Subcutaneous abdominal adipose tissue (tissue), 5 donors: ENCODE measurements at regions not wholly inside any gene's neighbourhood (a gene's known extent, or its start where the extent isn't known, plus 50 kb on each side); places are given as distances from the start of the nearest gene placed in this dataset.

Source experiments
- H3K27ac ChIP-seq: one replicate; pipeline ENCODE4 v1.7.0; 2013; ENCODE audit warnings: low read depth, mild to moderate bottlenecking, inconsistent platforms, low read length, moderate library complexity
- H3K27me3 ChIP-seq, 5 donors: one replicate each; pipeline ENCODE4 v1.7.0; 2013; ENCODE audit warnings: low read length in 5 of 5, inconsistent platforms in 1 of 5; ENCODE audit not compliant: control insufficient read depth in 5 of 5, insufficient read depth in 4 of 5
- H3K36me3 ChIP-seq, 5 donors: one replicate each; pipeline ENCODE4 v1.7.0; 2013; ENCODE audit warnings: low read length in 5 of 5; ENCODE audit not compliant: control insufficient read depth in 5 of 5, insufficient read depth in 5 of 5
- H3K4me1 ChIP-seq, 5 donors: one replicate each; pipeline ENCODE4 v1.7.0; 2013; ENCODE audit warnings: low read length in 5 of 5, mild to moderate bottlenecking in 3 of 5, moderate library complexity in 1 of 5; ENCODE audit not compliant: control insufficient read depth in 5 of 5, insufficient read depth in 5 of 5
- H3K4me3 ChIP-seq, 5 donors: one replicate each; pipeline ENCODE4 v1.7.0; 2013; ENCODE audit warnings: low read length in 5 of 5, low read depth in 1 of 5
- H3K9ac ChIP-seq, 5 donors: one replicate each; pipeline ENCODE4 v1.7.0; 2013; ENCODE audit warnings: low read length in 5 of 5, mild to moderate bottlenecking in 4 of 5, moderate library complexity in 3 of 5
- H3K9me3 ChIP-seq, 5 donors: one replicate each; pipeline ENCODE4 v1.7.0; 2013; ENCODE audit warnings: low read length in 5 of 5; ENCODE audit not compliant: control insufficient read depth in 5 of 5
- donor health status: healthy.
- donor health status: healthy.
- donor health status: healthy.
- donor health status: healthy.
- donor health status: healthy.

DNA sequence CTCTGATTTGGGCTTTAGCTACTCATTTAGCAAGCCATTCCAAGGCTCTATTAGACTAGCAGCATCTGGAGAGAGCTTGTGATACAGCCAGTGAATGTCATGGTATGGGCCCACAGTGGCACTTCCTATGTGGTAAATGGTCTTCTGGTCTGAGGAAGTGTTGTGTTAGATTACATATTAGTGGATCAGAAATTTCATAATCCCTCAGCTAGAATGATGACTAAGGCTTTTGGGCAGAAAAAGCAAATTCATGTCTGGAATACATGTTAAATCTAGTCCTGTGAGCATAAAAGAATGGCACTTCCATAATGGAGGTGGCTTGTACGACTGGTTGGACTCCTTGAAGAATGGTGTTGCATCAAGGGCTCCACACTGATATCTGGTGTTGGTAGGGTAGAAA lies 436.8 kb upstream of the CWC22 start:
- H3K36me3 ChIP-seq, result no peaks in the 10 kb centered on the region
- H3K9me3 ChIP-seq, result no peaks in the 10 kb centered on the region
- H3K27ac ChIP-seq, result no peak overlapping the region
- H3K9ac ChIP-seq, result no peak overlapping the region
- H3K4me1 ChIP-seq, result no peaks in the 10 kb centered on the region
- H3K27me3 ChIP-seq, result no peaks in the 10 kb centered on the region
- no peak overlapping the region for H3K4me3 ChIP-seq

GRCh38 chr2:180442860-180443644 lies 436.0 kb upstream of the CWC22 start:
- no peaks in the 10 kb centered on the region for H3K36me3 ChIP-seq
- H3K9me3 ChIP-seq, result no peaks in the 10 kb centered on the region
- no peaks in the 10 kb centered on the region for H3K27me3 ChIP-seq
- no peak overlapping the region for H3K9ac ChIP-seq
- no peaks in the 10 kb centered on the region for H3K4me1 ChIP-seq
- no peak overlapping the region for H3K27ac ChIP-seq
- H3K4me3 ChIP-seq, result no peak overlapping the region

GRCh38 chr2:180419212-180419611 lies 412.1 kb upstream of the CWC22 start:
- no peaks in the 10 kb centered on the region for H3K27me3 ChIP-seq
- H3K4me1 ChIP-seq, result no peaks in the 10 kb centered on the region
- no peak overlapping the region for H3K27ac ChIP-seq
- peaks cover 0 to 4% (median 0%) of the 10 kb centered on the region in 5 donors for H3K9me3 ChIP-seq
- no peaks in the 10 kb centered on the region for H3K36me3 ChIP-seq
- no peak overlapping the region for H3K4me3 ChIP-seq
- H3K9ac ChIP-seq, result no peak overlapping the region

DNA sequence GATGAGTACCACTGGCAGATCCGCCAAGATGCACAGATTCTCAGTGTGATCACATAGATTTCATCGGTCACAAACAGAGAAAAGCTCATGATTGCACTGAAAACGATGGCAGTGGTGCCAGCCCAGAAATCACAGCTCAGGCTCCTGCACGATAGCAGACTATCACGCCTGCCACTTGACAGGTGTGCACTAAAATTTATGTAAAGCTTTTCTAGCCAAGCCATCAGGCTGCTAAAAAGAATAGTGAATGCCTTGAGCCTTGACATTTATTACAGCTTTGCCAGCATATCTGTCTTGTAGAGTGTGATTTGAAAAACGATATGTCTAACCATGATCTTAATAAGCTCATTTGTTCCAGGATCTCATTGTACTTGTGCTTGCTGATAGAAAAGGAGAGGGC lies 409.5 kb upstream of the CWC22 start:
- Histone ChIP-seq H3K27me3 (no peaks in the 10 kb centered on the region), H3K9me3 (peaks cover 0 to 4% (median 0%) of the 10 kb centered on the region in 5 donors), H3K36me3 (no peaks in the 10 kb centered on the region), H3K4me1 (no peaks in the 10 kb centered on the region), H3K27ac (no peak overlapping the region), H3K4me3 (no peak overlapping the region), H3K9ac (no peak overlapping the region)

GRCh38 chr2:180413336-180413735 lies 406.2 kb upstream of the CWC22 start:
- H3K36me3 ChIP-seq, result no peaks in the 10 kb centered on the region
- H3K27me3 ChIP-seq, result no peaks in the 10 kb centered on the region
- no peak overlapping the region for H3K4me3 ChIP-seq
- H3K4me1 ChIP-seq, result no peaks in the 10 kb centered on the region
- no peak overlapping the region for H3K27ac ChIP-seq
- H3K9me3 ChIP-seq, result no peaks in the 10 kb centered on the region
- no peak overlapping the region for H3K9ac ChIP-seq

- Histone ChIP-seq H3K4me1 (peaks cover 0 to 2% (median 0%) of the 10 kb centered on the region in 5 donors), H3K36me3 (no peaks in the 10 kb centered on the region), H3K4me3 (no peak overlapping the region), H3K27me3 (no peaks in the 10 kb centered on the region), H3K9ac (no peak overlapping the region), H3K9me3 (no peaks in the 10 kb centered on the region), H3K27ac (no peak overlapping the region)
These were observed 405.1 kb upstream of the CWC22 start for GRCh38 chr2:180412219-180412618.

DNA sequence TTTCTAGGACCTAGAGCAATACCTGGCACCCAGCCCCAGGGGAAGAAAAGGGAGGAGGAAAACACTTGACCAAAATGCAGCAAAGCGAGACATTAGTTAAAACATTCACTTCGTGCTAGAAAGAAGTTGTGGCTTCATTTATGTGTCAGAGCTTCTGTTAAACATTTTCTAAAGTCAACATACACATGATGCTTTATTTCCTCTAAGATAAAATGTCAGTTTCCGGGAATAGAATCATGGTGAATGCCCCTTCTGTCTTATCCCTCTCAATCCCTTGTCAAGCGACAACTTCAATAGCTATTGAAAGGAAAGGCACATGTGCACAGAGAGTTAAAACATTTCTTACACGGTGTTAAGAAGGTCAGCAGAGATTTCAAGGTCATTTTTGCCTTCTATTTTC lies 404.6 kb upstream of the CWC22 start:
- Histone ChIP-seq H3K36me3 (no peaks in the 10 kb centered on the region), H3K4me1 (peaks cover 0 to 7% (median 0%) of the 10 kb centered on the region in 5 donors), H3K9ac (no peak overlapping the region), H3K27ac (no peak overlapping the region), H3K9me3 (no peaks in the 10 kb centered on the region), H3K4me3 (no peak overlapping the region), H3K27me3 (no peaks in the 10 kb centered on the region)

DNA sequence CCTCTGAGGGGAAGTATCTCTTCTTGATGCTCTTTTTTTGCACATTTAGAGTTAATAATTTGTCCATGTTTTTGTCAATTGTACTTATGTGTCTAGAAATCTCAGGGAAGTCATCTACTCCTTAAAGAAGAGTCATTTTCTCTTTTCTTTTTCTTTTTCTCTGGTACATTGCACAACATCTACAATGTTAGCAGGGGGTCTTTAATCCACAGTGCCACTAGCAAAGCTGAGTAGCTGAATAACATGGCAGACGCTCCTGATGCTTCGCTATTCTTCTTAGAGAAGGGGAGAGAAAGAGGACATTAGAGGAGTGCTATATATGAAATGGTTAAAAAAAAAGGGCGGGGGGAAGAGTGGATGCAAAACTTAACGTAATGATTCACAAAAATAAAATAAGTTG lies 399.6 kb upstream of the CWC22 start:
- no peak overlapping the region for H3K27ac ChIP-seq
- peaks cover 0 to 7% (median 0%) of the 10 kb centered on the region in 5 donors for H3K4me1 ChIP-seq
- H3K9me3 ChIP-seq, result no peaks in the 10 kb centered on the region
- H3K4me3 ChIP-seq, result no peak overlapping the region
- no peaks in the 10 kb centered on the region for H3K27me3 ChIP-seq
- H3K36me3 ChIP-seq, result no peaks in the 10 kb centered on the region
- no peak overlapping the region for H3K9ac ChIP-seq

- Histone ChIP-seq H3K27ac (no peak overlapping the region), H3K9me3 (no peaks in the 10 kb centered on the region), H3K9ac (no peak overlapping the region), H3K4me3 (no peak overlapping the region), H3K36me3 (no peaks in the 10 kb centered on the region), H3K4me1 (peaks cover 0 to 7% (median 0%) of the 10 kb centered on the region in 5 donors), H3K27me3 (no peaks in the 10 kb centered on the region)
These were observed 398.4 kb upstream of the CWC22 start for GRCh38 chr2:180405520-180405919.

- H3K36me3 ChIP-seq, result no peaks in the 10 kb centered on the region
- H3K9ac ChIP-seq, result no peak overlapping the region
- H3K9me3 ChIP-seq, result peaks cover 0 to 14% (median 3%) of the 10 kb centered on the region in 5 donors
- H3K4me1 ChIP-seq, result no peaks in the 10 kb centered on the region
- H3K4me3 ChIP-seq, result no peak overlapping the region
- H3K27me3 ChIP-seq, result no peaks in the 10 kb centered on the region
- H3K27ac ChIP-seq, result no peak overlapping the region
These were observed 387.2 kb upstream of the CWC22 start for GRCh38 chr2:180394305-180394704.
